ENCODE measurements at regions not wholly inside any gene's neighbourhood (a gene's known extent, or its start where the extent isn't known, plus 50 kb on each side); places are given as distances from the start of the nearest gene placed in this dataset.
A peak's percentile ranks its signal among the peaks of the same experiment; 100 is the strongest.

DNA sequence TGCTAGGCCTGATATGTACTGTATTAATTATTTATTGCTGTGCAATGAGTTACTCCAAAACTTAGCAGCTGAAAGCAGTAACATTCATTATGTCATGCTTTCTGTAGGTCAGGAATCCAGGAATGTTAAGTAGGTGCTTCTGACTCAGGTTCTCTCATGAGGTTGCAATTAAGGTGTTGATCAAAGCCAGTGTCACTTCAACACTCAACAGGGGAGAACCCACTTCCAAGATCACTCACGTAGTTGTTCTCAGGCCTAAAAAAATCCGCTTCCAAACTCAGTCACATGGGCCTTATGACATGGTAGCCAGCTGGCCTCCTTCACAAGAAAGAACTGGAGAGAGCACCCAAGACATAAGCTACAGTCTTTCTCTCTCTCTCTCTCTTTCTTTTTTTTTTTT lies 211.1 kb upstream of the NBEA start:
- intact Hi-C loops (cut with micrococcal nuclease), result no loop called here
- Histone ChIP-seq H4K20me1 (ENCODE audit: insufficient read depth, low read length) (no peaks in the 10 kb centered on the region), H3K9me3 (replicated peaks in 1 of 2; ENCODE audit: control insufficient read depth in 1 of 2, insufficient read depth in 1 of 2, low read length in 2 of 2) (no peaks in the 10 kb centered on the region), H3K79me2 (ENCODE audit: insufficient read depth, low read length) (no peaks in the 10 kb centered on the region), H3K4me3 (replicated peaks in 1 of 3; ENCODE audit: low read depth in 2 of 3, low read length in 3 of 3) (no peak overlapping the region), H3K4me1 (ENCODE audit: control insufficient read depth in 1 of 2, insufficient read depth in 2 of 2, low read length in 2 of 2) (no peaks in the 10 kb centered on the region), H2AFZ (ENCODE audit: insufficient read depth, low read depth, low read length, poor library complexity, severe bottlenecking) (no peak overlapping the region), H3K27me3 (ENCODE audit: control insufficient read depth in 2 of 2, insufficient read depth in 2 of 2, low read length in 2 of 2) (no peaks in the 10 kb centered on the region), H3K4me2 (replicated peaks; ENCODE audit: extremely low read depth, low read length, poor library complexity, severe bottlenecking) (no peak overlapping the region), H3K27ac (ENCODE audit: low read depth in 1 of 2, low read length in 2 of 2) (no peak overlapping the region), H3K9ac (ENCODE audit: insufficient read depth, low read length, poor library complexity, severe bottlenecking) (no peak overlapping the region), H3K36me3 (replicated peaks in 1 of 2; ENCODE audit: control insufficient read depth in 1 of 2, insufficient read depth in 2 of 2, low read length in 2 of 2) (no peaks in the 10 kb centered on the region)
- TF ChIP-seq, protein P1, sequence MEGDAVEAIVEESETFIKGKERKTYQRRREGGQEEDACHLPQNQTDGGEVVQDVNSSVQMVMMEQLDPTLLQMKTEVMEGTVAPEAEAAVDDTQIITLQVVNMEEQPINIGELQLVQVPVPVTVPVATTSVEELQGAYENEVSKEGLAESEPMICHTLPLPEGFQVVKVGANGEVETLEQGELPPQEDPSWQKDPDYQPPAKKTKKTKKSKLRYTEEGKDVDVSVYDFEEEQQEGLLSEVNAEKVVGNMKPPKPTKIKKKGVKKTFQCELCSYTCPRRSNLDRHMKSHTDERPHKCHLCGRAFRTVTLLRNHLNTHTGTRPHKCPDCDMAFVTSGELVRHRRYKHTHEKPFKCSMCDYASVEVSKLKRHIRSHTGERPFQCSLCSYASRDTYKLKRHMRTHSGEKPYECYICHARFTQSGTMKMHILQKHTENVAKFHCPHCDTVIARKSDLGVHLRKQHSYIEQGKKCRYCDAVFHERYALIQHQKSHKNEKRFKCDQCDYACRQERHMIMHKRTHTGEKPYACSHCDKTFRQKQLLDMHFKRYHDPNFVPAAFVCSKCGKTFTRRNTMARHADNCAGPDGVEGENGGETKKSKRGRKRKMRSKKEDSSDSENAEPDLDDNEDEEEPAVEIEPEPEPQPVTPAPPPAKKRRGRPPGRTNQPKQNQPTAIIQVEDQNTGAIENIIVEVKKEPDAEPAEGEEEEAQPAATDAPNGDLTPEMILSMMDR (IDR thresholded peaks at IDR 0.05), result no peak
- no peak overlapping the region for H3K4me3 Mint-ChIP-seq
- H3K27me3 Mint-ChIP-seq (ENCODE audit: low read depth in 3 of 3), result no peaks in the 10 kb centered on the region
- no peaks in the 10 kb centered on the region for H3K36me3 Mint-ChIP-seq
- no peak for DNase-seq
- WGBS (ENCODE audit: insufficient coverage), result 88% methylated on average over 2 of the region's 2 CpGs
- peaks cover 0 to 4% (median 1%) of the 10 kb centered on the region in 7 donors for H3K9me3 Mint-ChIP-seq
- H3K27ac Mint-ChIP-seq, result peak overlapping the region in 1 of 7 donors; percentile 70
- no peaks in the 10 kb centered on the region for H3K4me1 Mint-ChIP-seq

DNA sequence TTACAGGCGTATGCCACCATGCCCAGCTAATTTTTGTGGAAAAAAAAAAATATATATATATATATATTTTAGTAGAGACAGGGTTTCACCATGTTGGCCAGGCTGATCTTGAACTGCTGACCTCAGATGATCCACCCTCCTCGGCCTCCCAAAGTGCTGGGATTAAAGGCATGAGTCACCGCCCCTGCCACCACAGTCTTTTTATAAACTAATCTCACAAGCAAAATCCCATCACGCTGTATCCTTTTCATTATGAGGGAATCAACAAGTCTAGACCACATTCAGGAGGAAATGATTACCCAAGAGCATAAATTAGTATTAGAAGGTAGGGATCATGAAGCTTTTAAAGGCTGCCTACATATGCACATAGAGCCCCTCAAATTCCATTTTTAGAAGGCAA lies 210.6 kb upstream of the NBEA start:
- H3K36me3 ChIP-seq (replicated peaks in 1 of 2; ENCODE audit: control insufficient read depth in 1 of 2, insufficient read depth in 2 of 2, low read length in 2 of 2), result no peaks in the 10 kb centered on the region
- DNase-seq, result no peak
- H3K4me1 ChIP-seq (ENCODE audit: control insufficient read depth in 1 of 2, insufficient read depth in 2 of 2, low read length in 2 of 2), result no peaks in the 10 kb centered on the region
- intact Hi-C loops (cut with micrococcal nuclease), result no loop called here
- no peak overlapping the region for H3K9ac ChIP-seq (ENCODE audit: insufficient read depth, low read length, poor library complexity, severe bottlenecking)
- H4K20me1 ChIP-seq (ENCODE audit: insufficient read depth, low read length), result no peaks in the 10 kb centered on the region
- peaks cover 0 to 4% (median 0%) of the 10 kb centered on the region in 7 donors for H3K9me3 Mint-ChIP-seq
- H3K79me2 ChIP-seq (ENCODE audit: insufficient read depth, low read length), result no peaks in the 10 kb centered on the region
- no peaks in the 10 kb centered on the region for H3K36me3 Mint-ChIP-seq
- no peaks in the 10 kb centered on the region for H3K4me1 Mint-ChIP-seq
- TF ChIP-seq, protein P1 (IDR thresholded peaks at IDR 0.05), result no peak
- no CpG with 5 or more reads among the region's 4 CpGs for WGBS (ENCODE audit: insufficient coverage)
- no peak overlapping the region for H2AFZ ChIP-seq (ENCODE audit: insufficient read depth, low read depth, low read length, poor library complexity, severe bottlenecking)
- no peaks in the 10 kb centered on the region for H3K27me3 ChIP-seq (ENCODE audit: control insufficient read depth in 2 of 2, insufficient read depth in 2 of 2, low read length in 2 of 2)
- no peak overlapping the region for H3K4me3 ChIP-seq (replicated peaks in 1 of 3; ENCODE audit: low read depth in 2 of 3, low read length in 3 of 3)
- no peaks in the 10 kb centered on the region for H3K27me3 Mint-ChIP-seq (ENCODE audit: low read depth in 3 of 3)
- no peak overlapping the region for H3K27ac ChIP-seq (ENCODE audit: low read depth in 1 of 2, low read length in 2 of 2)
- no peak overlapping the region for H3K27ac Mint-ChIP-seq
- no peaks in the 10 kb centered on the region for H3K9me3 ChIP-seq (replicated peaks in 1 of 2; ENCODE audit: control insufficient read depth in 1 of 2, insufficient read depth in 1 of 2, low read length in 2 of 2)
- H3K4me2 ChIP-seq (replicated peaks; ENCODE audit: extremely low read depth, low read length, poor library complexity, severe bottlenecking), result no peak overlapping the region
- no peak overlapping the region for H3K4me3 Mint-ChIP-seq
